SIG-M5 treated with dmso at 0.1 percent for 504 hours (cell line): ENCODE measurements at regions not wholly inside any gene's neighbourhood (a gene's known extent, or its start where the extent isn't known, plus 50 kb on each side); places are given as distances from the start of the nearest gene placed in this dataset.

Experiments
- DNase-seq: peaks from one replicate; lab custom pipeline; 2025; ENCODE audit not compliant: unreplicated experiment; lab: John Stamatoyannopoulos, UW

GRCh38 chr10:44180321-44181168 lies 204.4 kb downstream of the CXCL12 start:
- no peak for DNase-seq

GRCh38 chr10:44178856-44179255 lies 206.0 kb downstream of the CXCL12 start:
- DNase-seq = no peak

- DNase-seq = no peak
Measured at GRCh38 chr10:44178281-44178680, 206.6 kb downstream of the CXCL12 start.

GRCh38 chr10:44177610-44178009 lies 207.3 kb downstream of the CXCL12 start:
- no peak for DNase-seq

DNA sequence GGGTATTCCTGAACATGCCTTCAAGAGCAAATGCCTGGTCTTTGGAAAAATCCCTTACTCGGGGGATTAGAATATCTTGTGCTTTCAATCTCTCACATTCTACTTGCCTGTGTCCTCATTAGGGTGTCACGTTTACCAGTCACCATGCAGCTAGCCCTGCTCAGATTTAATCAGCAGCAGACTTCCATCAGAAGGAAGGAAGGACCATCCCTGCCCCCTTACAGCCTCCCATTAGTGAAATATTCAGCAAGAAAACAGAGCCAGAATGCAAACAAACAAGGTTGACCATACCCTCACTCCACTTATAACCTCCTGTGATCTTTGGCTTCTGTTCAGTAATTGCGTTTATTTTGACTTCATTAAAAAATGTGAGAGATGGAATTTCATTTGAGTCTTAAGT lies 208.6 kb downstream of the CXCL12 start:
- DNase-seq = no peak

DNA sequence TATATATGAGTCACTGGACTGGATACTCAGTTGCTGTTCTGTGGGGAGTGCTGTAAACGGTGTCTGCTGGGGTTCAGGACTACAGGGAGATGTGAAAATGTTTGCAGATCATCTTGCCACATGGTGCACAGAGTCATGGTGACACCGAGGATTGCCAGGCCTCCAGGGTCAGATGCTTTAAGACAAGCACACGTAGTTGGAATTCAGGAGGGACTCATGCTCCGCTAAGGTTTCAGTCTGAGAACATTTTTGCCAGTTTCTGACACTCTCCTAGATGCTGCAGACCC lies 211.3 kb downstream of the CXCL12 start:
- no peak for DNase-seq

DNA sequence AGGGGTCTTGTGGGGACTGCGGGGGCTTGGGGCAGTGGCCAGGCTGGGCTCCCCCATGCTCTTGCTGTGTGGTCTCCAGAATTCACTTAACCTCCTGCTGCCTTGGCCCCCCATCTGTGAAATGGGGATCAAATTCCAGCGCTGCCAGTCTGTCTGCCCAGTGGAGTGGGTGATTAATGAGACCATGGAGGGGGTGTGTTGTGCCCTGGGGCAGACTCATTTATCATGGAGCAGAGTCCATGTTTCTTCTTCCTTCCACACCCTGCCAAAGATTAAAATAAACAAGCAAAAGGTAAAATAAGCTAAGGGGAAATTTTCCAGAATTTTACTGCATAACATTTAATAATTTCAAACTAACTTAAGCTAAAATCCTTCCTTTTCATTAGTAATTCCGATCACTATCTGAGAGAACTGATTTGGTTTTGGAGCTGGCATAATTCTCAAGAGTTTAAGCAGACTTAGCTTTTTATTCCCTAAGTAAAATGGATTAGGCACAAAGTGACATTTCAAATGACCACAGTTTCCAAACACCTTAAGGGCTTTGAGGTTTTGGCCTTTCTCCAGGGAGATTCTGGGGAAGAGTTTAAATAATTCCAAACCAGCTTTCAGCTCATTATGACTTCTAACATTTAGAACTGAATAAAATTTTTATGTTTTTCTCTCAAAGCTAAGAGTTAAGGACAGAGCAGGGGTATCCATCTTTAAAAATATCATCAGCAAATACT lies 211.9 kb downstream of the CXCL12 start:
- DNase-seq = no peak

DNA sequence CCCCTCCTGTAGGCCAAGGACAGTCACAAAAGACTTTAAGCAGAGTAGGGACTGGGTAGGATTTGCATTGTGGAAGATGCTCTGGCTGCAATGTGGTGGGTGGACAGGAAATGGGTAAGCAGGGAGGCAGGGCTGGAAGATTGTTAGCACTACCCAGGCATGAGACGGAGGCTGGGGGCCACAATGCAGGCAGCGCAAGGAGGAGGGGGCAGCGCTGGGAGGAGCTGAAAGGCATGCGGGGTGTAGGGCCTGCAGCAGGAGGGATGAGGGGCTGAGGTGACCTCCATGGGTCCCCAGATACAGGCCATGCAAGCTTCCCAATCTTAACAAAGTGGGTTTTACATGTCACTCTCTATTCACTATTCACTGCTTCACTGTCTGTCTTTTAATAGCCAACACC lies 213.1 kb downstream of the CXCL12 start:
- DNase-seq = no peak

GRCh38 chr10:44168478-44168877 lies 216.4 kb downstream of the CXCL12 start:
- no peak for DNase-seq

GRCh38 chr10:44167752-44168151 lies 217.1 kb downstream of the CXCL12 start:
- no peak for DNase-seq

DNA sequence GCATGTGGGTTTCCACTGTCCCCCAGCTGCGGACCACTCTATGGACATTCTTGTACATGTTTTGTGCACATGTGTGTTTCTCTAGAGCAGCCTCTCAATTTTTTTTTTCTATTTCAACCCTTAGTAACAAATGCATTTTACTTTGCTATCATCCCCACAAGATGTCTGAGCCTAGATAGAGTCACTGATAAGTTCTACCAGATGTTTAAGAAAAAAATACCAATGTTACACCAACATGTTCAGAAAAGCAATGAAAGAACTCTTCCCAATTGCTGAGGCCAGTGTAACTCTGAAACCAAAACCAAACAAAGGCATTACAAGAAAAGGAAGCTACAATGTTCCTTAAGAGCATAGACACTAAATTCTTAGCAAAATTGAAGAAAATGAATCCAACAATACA lies 218.5 kb downstream of the CXCL12 start:
- DNase-seq = no peak

- DNase-seq = no peak
Measured at GRCh38 chr10:44164251-44164956, 220.5 kb downstream of the CXCL12 start.

GRCh38 chr10:44161184-44161583 lies 223.7 kb downstream of the CXCL12 start:
- DNase-seq = no peak

DNA sequence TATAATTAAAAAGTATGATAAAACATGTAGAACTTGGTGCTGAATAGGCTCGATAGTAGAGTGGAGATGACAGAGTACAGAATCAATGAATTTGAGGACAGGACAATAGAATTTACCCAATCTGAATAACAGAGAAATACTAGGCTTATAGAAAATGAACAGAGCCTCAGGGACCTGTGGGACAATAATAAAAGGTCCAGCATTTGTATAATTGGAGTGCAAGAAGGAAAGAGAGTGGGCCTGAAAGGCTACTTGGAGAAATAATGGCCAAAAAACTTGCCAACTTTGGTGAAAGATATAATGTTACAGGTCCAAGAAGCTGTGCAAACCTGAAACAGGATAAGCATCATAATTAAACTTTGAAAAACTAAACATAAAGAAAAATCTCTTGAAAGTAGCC lies 227.3 kb downstream of the CXCL12 start:
- no peak for DNase-seq

DNA sequence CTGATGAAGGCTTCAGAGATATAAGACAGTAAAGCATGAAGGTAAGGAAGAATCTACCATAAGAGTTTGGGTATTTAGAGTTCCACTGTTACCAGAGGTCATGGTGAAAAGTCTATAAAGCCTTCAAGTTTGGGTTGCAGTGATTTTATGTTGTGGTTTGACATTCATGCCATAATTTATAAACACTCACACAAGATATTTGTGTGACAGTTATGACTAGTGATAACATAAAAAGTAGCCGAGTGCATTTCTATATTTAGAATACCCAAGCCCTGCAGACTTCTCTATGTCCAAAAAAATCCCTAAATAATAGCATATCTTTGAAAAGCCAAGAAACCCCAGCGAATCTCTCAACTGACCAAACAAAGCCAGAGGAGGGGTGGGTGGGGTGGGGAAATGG lies 229.9 kb downstream of the CXCL12 start:
- no peak for DNase-seq

DNA sequence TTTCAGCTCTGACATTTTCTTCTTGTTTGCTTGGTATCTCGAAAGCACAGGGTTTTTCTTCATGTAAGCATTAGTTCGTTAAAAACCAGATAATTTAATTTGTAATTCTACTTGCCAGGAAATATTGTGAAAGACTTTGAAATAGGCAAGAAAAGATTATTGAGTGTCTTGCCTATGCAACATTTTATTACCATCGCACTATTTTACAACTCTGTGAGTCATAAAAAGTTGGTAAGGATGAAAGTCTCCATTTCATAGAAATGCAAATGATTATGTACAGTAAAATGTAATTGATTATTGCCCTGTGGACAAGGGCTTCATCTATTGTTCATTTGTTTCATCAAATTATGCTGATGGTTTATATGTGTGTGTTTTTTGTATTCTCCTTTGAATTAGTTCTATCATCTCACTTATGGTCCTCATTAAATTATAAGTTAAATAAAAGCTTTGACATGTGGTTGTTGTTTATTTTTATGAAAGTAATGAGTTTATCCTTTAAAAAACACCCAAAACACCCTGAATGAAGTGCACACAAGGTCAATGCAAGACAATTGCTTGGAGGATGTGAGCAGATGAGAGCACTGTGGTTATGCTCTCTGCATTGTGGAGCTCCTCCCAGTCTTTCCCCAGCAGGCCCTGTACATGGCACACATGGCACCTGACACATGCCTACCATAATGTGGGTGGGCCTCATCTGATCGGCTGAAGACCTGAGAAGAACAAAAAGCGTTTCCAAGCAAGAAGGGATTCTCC lies 230.8 kb downstream of the CXCL12 start:
- no peak for DNase-seq

- DNase-seq = no peak
Measured at GRCh38 chr10:44143556-44143955, 241.3 kb downstream of the CXCL12 start.

GRCh38 chr10:44132361-44133289 lies 252.3 kb downstream of the CXCL12 start:
- DNase-seq = no peak

GRCh38 chr10:44126291-44126717 lies 258.6 kb downstream of the CXCL12 start:
- DNase-seq = no peak

GRCh38 chr10:44125879-44126278 lies 259.0 kb downstream of the CXCL12 start:
- DNase-seq = no peak
